GM18951 (cell line): ENCODE measurements at regions not wholly inside any gene's neighbourhood (a gene's known extent, or its start where the extent isn't known, plus 50 kb on each side); places are given as distances from the start of the nearest gene placed in this dataset.
"Not testable (repeated sequence)": the region's sequence is repeated elsewhere in the genome, so short reads cannot be mapped to it uniquely, and the experiment has no call there.

Experiments
- POLR2A ChIP-seq: IDR thresholded peaks from 4 replicates; pipeline ENCODE4 v1.6.1; 2011; ENCODE audit warnings: mild to moderate bottlenecking; ENCODE audit not compliant: insufficient read length, insufficient read depth; ENCODE audit errors: extremely low read depth
- in situ Hi-C: fragments of 300-500 bp; cut with MboI; formaldehyde crosslinking; loops from one replicate; pipeline ENCODE4 v1.12.0; 2022; ENCODE audit warnings: low sequenced_read_pairs, mixed read lengths, inconsistent platforms; ENCODE audit not compliant: unreplicated experiment

DNA sequence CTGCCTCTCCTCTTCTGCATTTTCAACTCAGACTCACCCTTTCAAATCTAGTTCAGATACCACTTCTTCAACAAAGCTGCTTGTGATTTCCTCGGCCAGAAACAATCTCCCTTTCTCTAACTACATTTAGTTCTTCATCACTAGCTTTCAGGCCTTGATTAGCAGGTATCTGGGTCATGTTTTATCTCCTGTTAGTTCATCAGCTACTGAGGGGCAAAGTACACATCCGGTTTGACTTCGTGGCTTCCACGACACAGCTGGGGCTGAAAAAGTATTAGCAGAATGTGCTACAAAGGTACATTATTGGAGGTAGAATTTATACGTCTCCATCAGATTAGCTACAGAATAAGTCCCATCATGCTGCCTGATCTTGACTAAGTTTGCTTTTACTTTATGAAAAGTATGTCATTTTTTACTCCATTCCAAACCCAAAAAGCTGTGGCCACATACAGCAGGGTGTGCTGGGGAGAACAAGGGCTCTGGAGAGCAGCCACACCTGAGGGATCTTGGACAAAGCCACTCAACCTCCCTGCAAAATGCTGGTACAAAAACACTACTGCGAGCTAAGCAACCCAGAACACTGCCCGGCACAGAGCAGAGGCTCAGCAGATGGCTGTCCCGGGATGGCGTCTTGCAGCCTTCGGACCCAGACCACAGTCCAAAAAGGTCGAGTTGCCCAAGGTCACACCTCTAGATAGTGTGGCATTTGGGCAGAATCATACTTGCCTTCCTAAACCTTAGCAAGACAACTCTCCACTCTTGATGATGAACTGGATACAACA is 120.5 kb upstream of the PRKX start:
- in situ Hi-C loops = not testable (repeated sequence)

GRCh38 chrX:3830020-3830419 is 116.6 kb upstream of the PRKX start:
- in situ Hi-C loops = not testable (repeated sequence)

DNA sequence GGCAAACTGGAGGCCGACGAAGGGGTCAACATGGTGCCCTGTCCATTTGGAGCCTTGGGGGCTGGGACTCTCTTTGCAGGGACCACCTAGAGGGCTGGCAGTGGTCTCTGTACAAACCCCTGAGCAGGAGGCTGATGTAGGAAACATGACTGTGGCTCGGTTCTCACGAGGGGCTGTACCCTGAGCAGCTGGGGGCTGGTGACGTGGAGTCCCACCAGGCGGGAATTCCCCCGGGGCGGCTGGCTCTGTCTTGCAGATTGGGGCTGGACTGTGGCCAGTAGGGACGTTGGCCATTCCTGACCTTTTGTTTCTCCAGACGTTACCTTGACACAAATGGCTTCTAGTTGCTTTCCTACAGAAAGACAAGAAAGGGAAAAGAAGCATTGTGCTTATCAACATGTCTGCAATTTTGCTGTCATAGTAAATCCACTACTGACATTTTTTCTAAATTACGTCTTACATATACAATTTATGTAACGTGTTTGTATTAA is 115.6 kb upstream of the PRKX start:
- in situ Hi-C loops = not testable (repeated sequence)

DNA sequence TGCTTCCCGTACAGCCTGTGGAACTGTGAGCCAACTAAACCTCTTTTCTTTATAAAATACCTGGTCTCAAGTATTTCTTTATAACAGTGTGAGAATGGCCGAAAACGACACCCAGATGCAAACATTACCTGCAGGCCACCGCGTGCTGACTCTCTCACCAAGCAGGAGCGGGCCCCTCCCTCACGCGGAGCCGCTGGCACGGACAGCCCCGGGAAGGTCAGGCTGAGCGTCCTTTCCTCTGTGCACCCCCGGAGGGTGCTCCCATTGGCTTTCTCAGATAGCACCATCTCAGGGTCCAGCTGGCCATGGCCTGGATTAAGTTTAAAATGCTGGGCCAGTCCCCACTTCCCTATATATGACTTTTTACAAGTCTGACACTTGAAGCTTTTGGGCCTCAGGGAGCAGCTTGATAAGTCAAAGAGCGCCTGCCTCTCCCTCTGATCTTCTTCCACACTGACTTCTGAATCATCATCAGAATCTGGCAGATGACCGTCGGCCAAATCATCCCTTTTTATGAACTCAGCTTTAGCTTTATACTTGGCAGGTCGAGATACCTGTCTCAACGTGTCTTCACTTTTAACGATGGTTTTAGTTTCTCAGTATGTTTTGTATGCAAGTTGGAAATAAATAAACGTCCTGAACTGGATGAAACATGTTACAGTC is 115.1 kb upstream of the PRKX start:
- in situ Hi-C loops = not testable (repeated sequence)

GRCh38 chrX:3824008-3824407 is 110.6 kb upstream of the PRKX start:
- in situ Hi-C loops = loop anchor here (25.0 kb wide), 1 partner anchor 88 kb away; no protein-coding TSS in a partner anchor

DNA sequence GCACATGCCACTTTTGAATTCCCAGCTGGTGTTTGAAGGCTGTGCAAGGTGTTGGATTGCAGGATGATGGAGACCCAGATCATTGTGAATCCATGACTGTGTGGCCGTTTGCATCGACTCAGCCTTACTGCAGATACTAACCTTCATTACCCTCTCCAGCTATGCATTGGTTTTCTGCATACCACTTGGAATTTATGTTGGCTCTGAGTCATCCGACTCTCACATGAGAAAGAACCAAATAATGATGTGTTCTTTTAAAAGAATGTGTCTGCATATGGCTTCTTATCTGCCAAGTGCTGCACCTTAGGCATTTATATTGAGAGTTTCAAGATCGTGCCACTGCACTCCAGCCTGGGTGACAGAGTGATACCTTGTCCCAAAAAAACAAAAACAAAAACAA is 106.7 kb upstream of the PRKX start:
- in situ Hi-C loops = loop anchor here (25.0 kb wide), 1 partner anchor 92 kb away; no protein-coding TSS in a partner anchor
- TF ChIP-seq POLR2A = no peak

- in situ Hi-C loops = loop anchor here (25.0 kb wide), 1 partner anchor 95 kb away; no protein-coding TSS in a partner anchor
Observed at GRCh38 chrX:3817480-3817879, 104.0 kb upstream of the PRKX start.

DNA sequence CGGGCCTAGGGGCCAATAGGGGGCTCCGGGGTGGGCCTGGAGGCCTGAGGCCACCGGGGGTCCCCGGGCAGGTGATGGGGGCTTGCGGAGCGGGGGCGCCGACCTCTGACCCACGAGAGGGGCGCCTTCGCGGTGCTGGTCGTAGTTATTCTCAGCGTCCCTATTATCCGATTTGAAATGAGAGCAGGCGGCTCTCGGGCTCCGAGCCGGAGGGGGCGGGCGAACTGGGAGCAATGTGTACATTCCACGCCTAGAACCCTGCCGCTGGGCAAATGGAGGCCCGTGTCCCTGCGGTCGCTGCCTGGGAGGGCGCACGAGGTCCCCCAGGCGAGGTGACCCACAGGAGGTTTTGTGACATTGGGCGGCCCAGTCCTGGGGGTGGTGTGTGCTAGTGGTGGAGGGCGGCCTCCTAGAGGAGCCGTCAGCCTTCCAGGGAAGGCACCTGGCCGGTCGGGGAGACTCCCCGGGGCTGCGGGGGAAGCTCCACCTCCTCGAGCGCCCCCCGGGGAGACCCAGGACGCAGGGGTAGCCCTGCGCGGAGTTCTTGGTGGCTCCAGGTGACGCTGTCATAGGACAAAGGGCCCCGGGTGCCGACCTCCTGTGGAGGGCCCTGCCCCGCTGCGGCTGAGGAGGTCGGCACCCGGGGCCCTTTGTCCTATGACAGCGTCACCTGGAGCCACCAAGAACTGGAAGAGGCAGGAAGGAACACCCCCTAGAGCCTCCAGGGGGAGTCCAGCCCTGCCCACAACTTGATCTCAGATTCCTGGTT is 102.6 kb upstream of the PRKX start:
- in situ Hi-C loops = loop anchor here (25.0 kb wide), 1 partner anchor 96 kb away; no protein-coding TSS in a partner anchor
- peak; percentile 45 for TF ChIP-seq POLR2A

DNA sequence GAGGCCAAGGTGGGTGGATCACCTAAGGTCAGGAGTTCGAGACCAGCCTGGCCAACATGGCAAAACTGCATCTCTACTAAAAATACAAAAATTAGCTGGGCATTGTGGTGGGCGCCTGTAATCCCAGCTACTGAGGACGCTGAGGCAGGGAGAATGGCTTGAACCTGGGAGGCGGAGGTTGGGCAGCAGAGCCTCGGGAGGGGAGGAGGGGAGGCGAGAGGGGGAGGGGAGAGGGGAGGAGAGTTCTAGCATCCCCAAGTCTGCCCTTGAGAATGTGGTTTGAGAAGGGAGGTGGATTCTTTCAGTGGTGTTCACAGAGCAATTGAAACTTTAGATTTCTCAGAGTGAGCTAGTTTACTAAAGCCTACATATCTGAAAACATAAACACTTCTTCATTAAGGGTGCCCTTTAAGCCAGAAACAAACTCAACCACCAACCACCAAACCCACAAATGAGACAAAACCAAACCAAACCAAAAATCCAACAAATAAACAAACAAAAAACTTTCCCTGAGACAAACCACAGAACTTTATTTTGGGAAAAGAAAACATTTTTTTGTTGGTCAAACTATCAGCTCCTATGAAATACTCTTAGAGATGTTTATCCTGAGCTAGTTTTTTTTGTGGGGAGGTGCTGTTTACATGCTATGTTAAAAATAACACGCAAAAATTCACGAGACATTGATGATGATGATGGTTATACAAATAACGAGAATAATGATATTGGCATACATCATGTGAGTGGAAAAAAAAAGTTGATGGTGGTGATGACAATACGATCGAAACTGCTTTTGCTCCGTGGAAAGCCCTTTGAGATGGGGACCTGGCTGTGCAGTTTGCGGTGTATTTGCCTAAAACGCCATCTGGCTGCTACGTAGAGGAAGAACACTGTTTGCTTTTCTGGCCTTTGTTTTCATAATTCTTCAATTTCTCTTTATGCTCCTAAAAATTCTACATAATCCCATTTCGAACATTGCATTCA is 98.2 kb upstream of the PRKX start:
- in situ Hi-C loops = loop anchor here (5.0 to 25.0 kb wide), 2 partner anchors 101 to 159 kb away; no protein-coding TSS in a partner anchor
- TF ChIP-seq POLR2A = no peak

DNA sequence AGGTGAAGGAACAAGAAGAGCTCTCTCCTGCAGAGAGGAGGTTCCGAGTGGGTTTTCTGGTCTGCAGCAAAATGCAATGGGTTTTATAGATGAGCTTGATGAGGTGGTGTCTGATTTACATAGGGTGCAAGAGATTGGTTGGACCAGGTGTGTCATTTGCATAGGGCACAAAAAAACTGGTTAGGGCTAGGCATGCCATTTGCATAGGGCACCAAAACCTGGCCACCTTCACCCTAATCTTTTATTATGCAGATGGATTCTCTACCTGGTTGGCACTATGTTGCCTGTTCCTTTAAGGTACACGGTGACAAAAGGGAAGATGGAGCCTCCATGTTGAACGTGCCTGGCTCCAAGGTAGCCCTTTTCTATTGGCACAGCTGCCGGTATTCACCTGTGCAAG is 94.5 kb upstream of the PRKX start:
- no peak for TF ChIP-seq POLR2A
- in situ Hi-C loops = loop anchor here (25.0 kb wide), 1 partner anchor 104 kb away; no protein-coding TSS in a partner anchor

DNA sequence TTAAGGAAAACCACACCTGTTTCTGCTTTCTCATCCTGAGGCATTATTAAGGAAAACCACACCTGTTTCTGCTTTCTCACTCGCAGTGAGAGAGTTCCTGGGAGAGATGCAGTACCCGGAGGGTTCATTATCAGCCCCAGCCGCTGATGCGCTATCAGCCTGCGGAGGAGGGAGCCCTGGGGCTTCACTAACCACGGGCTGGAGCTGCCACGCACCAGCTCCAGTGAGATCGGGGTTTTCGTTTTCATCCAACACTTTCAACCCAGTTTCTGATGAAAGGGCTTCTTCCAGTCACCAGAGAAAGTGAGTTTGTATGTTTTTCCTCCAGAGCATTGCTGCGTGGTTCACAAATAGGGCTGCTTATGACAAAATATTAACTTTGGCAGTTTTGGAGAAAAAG is 93.2 kb upstream of the PRKX start:
- TF ChIP-seq POLR2A = no peak
- in situ Hi-C loops = loop anchor here (25.0 kb wide), 1 partner anchor 106 kb away; no protein-coding TSS in a partner anchor

DNA sequence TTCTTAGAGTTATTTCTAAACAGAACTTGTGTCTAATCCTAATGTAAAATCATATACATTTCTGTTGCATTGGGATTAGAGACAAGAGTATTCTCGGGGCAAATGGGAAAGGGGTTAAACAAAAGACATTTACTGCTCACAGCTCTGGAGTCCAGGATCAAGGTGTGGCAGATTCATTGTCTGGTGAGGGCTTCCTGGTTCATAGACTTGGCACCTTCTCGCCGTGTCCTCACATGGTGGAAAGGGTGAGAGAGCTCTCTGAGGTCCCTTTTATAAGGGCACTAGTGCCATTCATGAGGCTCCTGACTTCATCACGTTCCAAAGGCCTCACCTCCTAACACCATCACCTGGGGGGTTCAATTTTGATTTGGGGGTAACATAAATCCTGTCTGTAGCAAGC is 90.3 kb upstream of the PRKX start:
- no peak for TF ChIP-seq POLR2A
- in situ Hi-C loops = loop anchor here (25.0 kb wide), 1 partner anchor 109 kb away; no protein-coding TSS in a partner anchor
